GM23338 (cell line): ENCODE measurements at regions not wholly inside any gene's neighbourhood (a gene's known extent, or its start where the extent isn't known, plus 50 kb on each side); places are given as distances from the start of the nearest gene placed in this dataset.
A peak's percentile ranks its signal among the peaks of the same experiment; 100 is the strongest.

Experiments
- ATAC-seq: fragments of 200-7000 bp; cut with Tn5 transposase; 3 replicates; pipeline ENCODE4 v1.9.1; 2020
- DNase-seq: peaks from one replicate; pipeline ENCODE4 v3.0.0-alpha.2; 2015; ENCODE audit warnings: low spot score
- H2AFZ ChIP-seq: fragments of 200-600 bp; sonication (generic); 2 replicates; pipeline ENCODE4 v1.8.0; 2016; ENCODE audit warnings: antibody characterized with exemption, mild to moderate bottlenecking, moderate library complexity
- H3F3A ChIP-seq: fragments of 200-600 bp; sonication (generic); replicated peaks from 2 replicates; pipeline ENCODE4 v1.8.0; 2017; ENCODE audit warnings: antibody characterized with exemption, mixed run types, low read depth
- H3K27ac ChIP-seq: fragments of 200-600 bp; sonication (generic); 2 replicates; pipeline ENCODE4 v1.6.1; 2016; ENCODE audit warnings: low read depth
- H3K27me3 ChIP-seq: fragments of 200-600 bp; sonication (generic); 2 replicates; pipeline ENCODE4 v1.8.0; 2016; ENCODE audit warnings: mild to moderate bottlenecking, mixed run types, moderate library complexity; ENCODE audit not compliant: insufficient read depth
- H3K36me3 ChIP-seq: fragments of 200-600 bp; sonication (generic); 2 replicates; pipeline ENCODE4 v1.8.0; 2016; ENCODE audit warnings: mild to moderate bottlenecking; ENCODE audit not compliant: insufficient read depth
- H3K4me1 ChIP-seq: fragments of 200-600 bp; sonication (generic); 2 replicates; pipeline ENCODE4 v1.8.0; 2016; ENCODE audit warnings: mild to moderate bottlenecking, moderate library complexity; ENCODE audit not compliant: insufficient read depth
- H3K4me2 ChIP-seq: fragments of 200-600 bp; sonication (generic); 2 replicates; pipeline ENCODE4 v1.7.1; 2017; ENCODE audit warnings: mixed run types
- H3K4me3 ChIP-seq: fragments of 200-600 bp; sonication (generic); 2 replicates; pipeline ENCODE4 v1.6.1; 2016; ENCODE audit warnings: mixed run types
- H3K79me2 ChIP-seq: fragments of 200-600 bp; sonication (generic); replicated peaks from 2 replicates; pipeline ENCODE4 v1.8.0; 2017; ENCODE audit warnings: mild to moderate bottlenecking; ENCODE audit not compliant: insufficient read depth
- H3K9me2 ChIP-seq: fragments of 200-600 bp; sonication (generic); 2 replicates; pipeline ENCODE4 v1.8.0; 2017; ENCODE audit not compliant: insufficient read depth
- H4K20me1 ChIP-seq: fragments of 200-600 bp; sonication (generic); replicated peaks from 2 replicates; pipeline ENCODE4 v1.8.0; 2017; ENCODE audit warnings: mild to moderate bottlenecking; ENCODE audit not compliant: insufficient read depth
- H3K27ac Mint-ChIP-seq: 2 replicates; pipeline ENCODE4 v1.8.0; 2020; ENCODE audit warnings: inconsistent platforms, mild to moderate bottlenecking, moderate library complexity, mixed read lengths
- H3K27me3 Mint-ChIP-seq: 3 replicates; pipeline ENCODE4 v1.8.0; 2022; ENCODE audit warnings: low read depth, mild to moderate bottlenecking, moderate library complexity, mixed read lengths, inconsistent platforms; ENCODE audit not compliant: insufficient read depth, poor library complexity
- H3K36me3 Mint-ChIP-seq: 3 replicates; pipeline ENCODE4 v1.8.0; 2021; ENCODE audit warnings: low read depth, mild to moderate bottlenecking, inconsistent platforms, moderate library complexity, mixed read lengths
- H3K4me1 Mint-ChIP-seq: 3 replicates; pipeline ENCODE4 v1.8.0; 2020; ENCODE audit warnings: mild to moderate bottlenecking, inconsistent platforms, mixed read lengths
- H3K4me3 Mint-ChIP-seq: 3 replicates; pipeline ENCODE4 v1.8.0; 2021; ENCODE audit warnings: moderate library complexity, mild to moderate bottlenecking, inconsistent platforms, mixed read lengths
- H3K9me3 Mint-ChIP-seq: 3 replicates; pipeline ENCODE4 v1.8.0; 2020; ENCODE audit warnings: moderate library complexity, mild to moderate bottlenecking, inconsistent platforms, mixed read lengths
- CREB1 ChIP-seq: fragments of 250-450 bp; sonication (Bioruptor Pico); IDR thresholded peaks from 2 replicates; pipeline ENCODE4 v1.5.0; 2020; ENCODE audit warnings: low read depth, mild to moderate bottlenecking, moderate library complexity
- CTCF ChIP-seq, 2 experiments: fragments of 200-600 bp in 1 of 2; sonication (generic) in 1 of 2; conservative IDR thresholded peaks; 2 replicates each; pipeline versions ENCODE4 v1.5.1 to v1.6.1; 2016 to 2017; ENCODE audit warnings: antibody characterized with exemption in 2 of 2, low read depth in 2 of 2, mild to moderate bottlenecking in 2 of 2, moderate library complexity in 1 of 2
- ETS1 ChIP-seq: IDR thresholded peaks from 2 replicates; pipeline ENCODE4 v1.6.1; 2016; ENCODE audit warnings: antibody characterized with exemption
- EZH2 ChIP-seq: fragments of 200-600 bp; sonication (generic); IDR thresholded peaks from one replicate; pipeline ENCODE4 v1.8.0; 2017; ENCODE audit warnings: antibody characterized with exemption, mild to moderate bottlenecking, low read depth; ENCODE audit not compliant: unreplicated experiment
- EZH2phosphoT487 ChIP-seq: fragments of 200-600 bp; sonication (generic); IDR thresholded peaks from one replicate; pipeline ENCODE4 v1.8.1; 2018; ENCODE audit warnings: antibody characterized with exemption; ENCODE audit not compliant: unreplicated experiment
- JUNB ChIP-seq: IDR thresholded peaks from one replicate; pipeline ENCODE4 v1.6.1; 2016; ENCODE audit warnings: antibody characterized with exemption; ENCODE audit not compliant: unreplicated experiment
- NANOG ChIP-seq: IDR thresholded peaks from 2 replicates; pipeline ENCODE4 v1.6.1; 2016; ENCODE audit warnings: antibody characterized with exemption, borderline replicate concordance
- POLR2AphosphoS5 ChIP-seq: IDR thresholded peaks from 2 replicates; pipeline ENCODE4 v1.6.1; 2016; ENCODE audit warnings: antibody characterized with exemption, low read depth
- REST ChIP-seq: IDR thresholded peaks from one replicate; pipeline ENCODE4 v1.6.1; 2018; ENCODE audit warnings: antibody characterized with exemption; ENCODE audit not compliant: unreplicated experiment
- STAT1 ChIP-seq: IDR thresholded peaks from one replicate; pipeline ENCODE4 v1.6.1; 2016; ENCODE audit warnings: antibody characterized with exemption; ENCODE audit not compliant: unreplicated experiment
- ZNF114 ChIP-seq: fragments of 250-450 bp; sonication (Bioruptor Pico); IDR thresholded peaks from 2 replicates; pipeline ENCODE4 v1.5.0; 2020; ENCODE audit warnings: mild to moderate bottlenecking, moderate library complexity
- ZNF331 ChIP-seq: fragments of 250-450 bp; sonication (Bioruptor Pico); IDR thresholded peaks from 2 replicates; pipeline ENCODE4 v1.5.0; 2020; ENCODE audit warnings: low read depth, mild to moderate bottlenecking, moderate library complexity
- ZNF462 ChIP-seq: fragments of 250-450 bp; sonication (Bioruptor Pico); IDR thresholded peaks from 2 replicates; pipeline ENCODE4 v1.5.0; 2020; ENCODE audit warnings: mild to moderate bottlenecking, moderate library complexity

DNA sequence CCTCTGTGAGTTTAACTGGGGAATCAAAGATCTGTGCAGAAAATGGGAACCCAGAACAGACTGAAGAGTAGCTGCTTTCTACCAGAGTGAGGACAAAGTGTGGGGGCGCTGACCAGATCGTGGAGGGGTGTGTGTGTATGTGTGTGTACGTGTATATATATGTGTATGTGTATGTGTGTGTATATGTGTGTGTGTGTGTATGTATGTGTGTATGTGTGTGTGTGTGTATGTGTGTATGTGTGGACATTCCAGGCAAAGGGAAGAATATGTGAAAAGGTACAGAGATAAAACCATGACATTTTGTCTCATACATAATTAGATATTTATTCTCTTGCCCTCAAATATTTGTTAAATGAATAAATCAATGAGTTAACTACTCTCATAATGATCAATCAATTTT lies 54.9 kb upstream of the DPPA4 start:
- Histone ChIP-seq H3K9me2 (no peaks in the 10 kb centered on the region), H3K4me1 (peaks cover 16% of the 10 kb centered on the region), H3K4me3 (no peak overlapping the region), H3K79me2 (no peaks in the 10 kb centered on the region), H3F3A (peaks cover 4% of the 10 kb centered on the region; the same call in 1 of the 2 replicates), H3K36me3 (no peaks in the 10 kb centered on the region), H4K20me1 (no peaks in the 10 kb centered on the region), H2AFZ (no peak overlapping the region), H3K27ac (no peak overlapping the region), H3K4me2 (peak overlapping the region; percentile 16; the same call in 1 of the 2 replicates), H3K27me3 (no peaks in the 10 kb centered on the region)
- Mint-ChIP-seq H3K36me3 (peaks cover 2% of the 10 kb centered on the region; the same call in 1 of the 3 replicates), H3K27ac (no peak overlapping the region), H3K4me1 (peaks cover 16% of the 10 kb centered on the region), H3K9me3 (no peaks in the 10 kb centered on the region), H3K27me3 (peaks cover 6% of the 10 kb centered on the region), H3K4me3 (no peak overlapping the region)
- TF ChIP-seq EZH2phosphoT487 = no peak
- TF ChIP-seq ETS1 = no peak
- no peak for TF ChIP-seq STAT1
- TF ChIP-seq ZNF331 (CRISPR knock-in tag) = no peak
- TF ChIP-seq NANOG = no peak
- TF ChIP-seq POLR2AphosphoS5 = no peak
- no peak for TF ChIP-seq REST
- no peak for TF ChIP-seq CREB1 (CRISPR knock-in tag)
- TF ChIP-seq CTCF (conservative IDR thresholded peaks at IDR 0.05; ENCODE audit: low read depth in 2 of 2) = no peak
- no peak for TF ChIP-seq ZNF462 (CRISPR knock-in tag)
- TF ChIP-seq ZNF114 (CRISPR knock-in tag) = no peak
- TF ChIP-seq JUNB = no peak
- TF ChIP-seq EZH2 = no peak
- DNase-seq (no peak), ATAC-seq (no peak)
